H1 (cell line): ENCODE measurements at regions not wholly inside any gene's neighbourhood (a gene's known extent, or its start where the extent isn't known, plus 50 kb on each side); places are given as distances from the start of the nearest gene placed in this dataset.

Experiments
- CTCF ChIA-PET: fragments of 300-600 bp; sonication (Branson Sonifier 250); formaldehyde crosslinking; loops from one replicate; lab custom pipeline; 2021; ENCODE audit not compliant: partially characterized antibody; lab: Charles Lee
- POLR2A ChIA-PET: fragments of 300-600 bp; sonication (Branson Sonifier 250); formaldehyde crosslinking; loops from one replicate; lab custom pipeline; 2021; ENCODE audit warnings: inconsistent platforms; ENCODE audit not compliant: partially characterized antibody; lab: Charles Lee
- DNase-seq, 2 experiments: peaks; one replicate each; pipeline versions ENCODE4 v3.0.0 to v3.0.0-alpha.2; 2010 to 2022; ENCODE audit warnings: low spot score in 2 of 2, low read depth in 1 of 2, mixed read lengths in 1 of 2
- FAIRE-seq: peaks from 2 replicates; lab custom pipeline; 2011; peaks lifted over from hg19 to GRCh38; lab: Jason Lieb, UNC
- H2AFZ ChIP-seq: 2 replicates; pipeline ENCODE4 v1.8.1; 2012; ENCODE audit warnings: low read length, inconsistent platforms
- H2AK5ac ChIP-seq: 2 replicates; pipeline ENCODE4 v1.6.1; 2013; ENCODE audit warnings: low read depth, low read length
- H2BK120ac ChIP-seq: replicated peaks from 2 replicates; pipeline ENCODE3; 2013; ENCODE audit warnings: low read depth, low read length, inconsistent platforms
- H2BK12ac ChIP-seq: 2 replicates; pipeline ENCODE4 v1.6.1; 2013; ENCODE audit warnings: low read depth, low read length
- H2BK15ac ChIP-seq: 2 replicates; pipeline ENCODE4 v1.6.1; 2013; ENCODE audit warnings: low read length
- H2BK20ac ChIP-seq: 2 replicates; pipeline ENCODE4 v1.6.1; 2013; ENCODE audit warnings: low read length
- H2BK5ac ChIP-seq: 2 replicates; pipeline ENCODE4 v1.6.1; 2013; ENCODE audit warnings: low read depth, low read length
- H3K14ac ChIP-seq: 2 replicates; pipeline ENCODE4 v1.6.1; 2013; ENCODE audit warnings: inconsistent platforms; ENCODE audit not compliant: insufficient read length
- H3K18ac ChIP-seq: 2 replicates; pipeline ENCODE4 v1.6.1; 2013; ENCODE audit warnings: low read length; ENCODE audit errors: extremely low read depth
- H3K23ac ChIP-seq: 2 replicates; pipeline ENCODE4 v1.6.1; 2013; ENCODE audit warnings: inconsistent platforms; ENCODE audit not compliant: insufficient read length
- H3K23me2 ChIP-seq: 2 replicates; pipeline ENCODE4 v1.6.1; 2013; ENCODE audit warnings: low read depth, low read length
- H3K27ac ChIP-seq: 2 replicates; pipeline ENCODE4 v1.6.1; 2011; ENCODE audit warnings: low read depth, low read length, inconsistent platforms
- H3K27me3 ChIP-seq, 4 experiments: replicated peaks in 1 of 4; 1 replicate in 1 of 4; 2 replicates in 3 of 4; pipeline versions ENCODE4 v1.6.1 to v1.8.1; 2011 to 2013; ENCODE audit warnings: low read length in 3 of 4, mild to moderate bottlenecking in 3 of 4, inconsistent platforms in 2 of 4, mixed read lengths in 2 of 4, moderate library complexity in 1 of 4; ENCODE audit not compliant: control insufficient read depth in 3 of 4, insufficient read depth in 3 of 4; ENCODE audit errors: extremely low read depth in 1 of 4
- H3K36me3 ChIP-seq, 4 experiments: 2 replicates each; pipeline versions ENCODE4 v1.6.1 to v1.8.1; 2011 to 2013; ENCODE audit warnings: mild to moderate bottlenecking in 4 of 4, low read length in 3 of 4, moderate library complexity in 2 of 4, control low read depth in 1 of 4, inconsistent platforms in 1 of 4; ENCODE audit not compliant: insufficient read depth in 4 of 4, control insufficient read depth in 2 of 4
- H3K4ac ChIP-seq: replicated peaks from 2 replicates; pipeline ENCODE3; 2013; ENCODE audit warnings: low read length, low read depth, mixed read lengths, inconsistent platforms; ENCODE audit not compliant: insufficient read length
- H3K4me1 ChIP-seq, 4 experiments: replicated peaks in 1 of 4; 1 replicate in 1 of 4; 2 replicates in 3 of 4; pipeline versions ENCODE4 v1.6.1 to v1.8.1; 2011 to 2013; ENCODE audit warnings: low read length in 3 of 4, inconsistent platforms in 2 of 4, mixed read lengths in 1 of 4; ENCODE audit not compliant: insufficient read depth in 4 of 4, control insufficient read depth in 3 of 4
- H3K4me2 ChIP-seq, 2 experiments: 2 replicates each; pipeline versions ENCODE4 v1.6.1 to v1.8.1; 2011 to 2013; ENCODE audit warnings: low read depth in 2 of 2, low read length in 2 of 2, control low read depth in 1 of 2, inconsistent platforms in 1 of 2, mild to moderate bottlenecking in 1 of 2; ENCODE audit not compliant: insufficient read depth in 1 of 2
- H3K4me3 ChIP-seq, 4 experiments: fragments of 200-600, 300-600 bp in 1 of 4; sonication (generic), shearing (Covaris generic), sonication (Bioruptor Twin) in 1 of 4; 2 replicates each; pipeline versions ENCODE4 v1.5.1 to v1.8.1; 2011 to 2016; ENCODE audit warnings: low read length in 4 of 4, low read depth in 3 of 4, control low read depth in 2 of 4, inconsistent platforms in 2 of 4, mild to moderate bottlenecking in 2 of 4, mixed read lengths in 1 of 4, moderate library complexity in 1 of 4; ENCODE audit not compliant: insufficient read depth in 2 of 4; ENCODE audit errors: extremely low read depth in 1 of 4
- H3K56ac ChIP-seq: replicated peaks from 2 replicates; pipeline ENCODE3; 2013; ENCODE audit warnings: low read depth, mild to moderate bottlenecking, mixed read lengths, low read length, inconsistent platforms; ENCODE audit not compliant: insufficient read length
- H3K79me1 ChIP-seq: 2 replicates; pipeline ENCODE4 v1.6.1; 2013; ENCODE audit warnings: low read depth, low read length, control low read depth
- H3K79me2 ChIP-seq, 2 experiments: 2 replicates each; pipeline versions ENCODE4 v1.6.1 to v1.8.1; 2012 to 2013; ENCODE audit warnings: low read length in 2 of 2, mild to moderate bottlenecking in 2 of 2, inconsistent platforms in 1 of 2; ENCODE audit not compliant: insufficient read depth in 2 of 2, control insufficient read depth in 1 of 2
- H3K9ac ChIP-seq, 4 experiments: replicated peaks in 1 of 4; 1 replicate in 1 of 4; 2 replicates in 3 of 4; pipeline versions ENCODE4 v1.6.1 to v1.8.1; 2011 to 2013; ENCODE audit warnings: low read depth in 3 of 4, low read length in 3 of 4, control low read depth in 2 of 4, mild to moderate bottlenecking in 2 of 4, moderate library complexity in 2 of 4, inconsistent platforms in 1 of 4; ENCODE audit errors: extremely low read depth in 1 of 4
- H3K9me3 ChIP-seq, 2 experiments: 2 replicates each; pipeline versions ENCODE4 v1.6.1 to v1.8.1; 2012 to 2013; ENCODE audit warnings: mild to moderate bottlenecking in 2 of 2, moderate library complexity in 2 of 2, control low read depth in 1 of 2, inconsistent platforms in 1 of 2, low read depth in 1 of 2, low read length in 1 of 2, mixed read lengths in 1 of 2; ENCODE audit not compliant: insufficient read depth in 2 of 2
- H4K20me1 ChIP-seq, 2 experiments: replicated peaks in 1 of 2; 2 replicates each; pipeline versions ENCODE3 to v1.8.1; 2011 to 2013; ENCODE audit warnings: inconsistent platforms in 2 of 2, low read length in 2 of 2, mild to moderate bottlenecking in 1 of 2; ENCODE audit not compliant: insufficient read depth in 2 of 2, control insufficient read depth in 1 of 2
- H4K5ac ChIP-seq: 2 replicates; pipeline ENCODE4 v1.6.1; 2013; ENCODE audit warnings: low read length, low read depth, mixed read lengths, inconsistent platforms; ENCODE audit not compliant: insufficient read length
- H4K8ac ChIP-seq: 2 replicates; pipeline ENCODE4 v1.8.0; 2013; ENCODE audit warnings: mild to moderate bottlenecking, moderate library complexity, low read length, inconsistent platforms; ENCODE audit not compliant: insufficient read depth; ENCODE audit errors: extremely low read depth
- H4K91ac ChIP-seq: replicated peaks from 2 replicates; pipeline ENCODE3; 2013; ENCODE audit warnings: low read length, mixed read lengths, inconsistent platforms; ENCODE audit not compliant: insufficient read length
- CEBPB ChIP-seq: IDR thresholded peaks from 2 replicates; pipeline ENCODE4 v1.6.1; 2012; ENCODE audit warnings: low read depth, low read length
- GTF2F1 ChIP-seq: IDR thresholded peaks from 2 replicates; pipeline ENCODE4 v1.6.1; 2012; ENCODE audit warnings: low read depth, low read length, improper control_type of control experiment, borderline replicate concordance
- TAF7 ChIP-seq: optimal IDR thresholded peaks from 2 replicates; pipeline ENCODE3; 2011; ENCODE audit warnings: low read depth, mild to moderate bottlenecking, inconsistent platforms, low read length, moderate library complexity, borderline replicate concordance
- TBP ChIP-seq: IDR thresholded peaks from 2 replicates; pipeline ENCODE4 v1.6.1; 2011; ENCODE audit warnings: low read depth, low read length, improper control_type of control experiment
- WGBS, 2 experiments: shearing (Covaris generic) in 1 of 2; methylation state at CpG; one replicate each; pipeline versions ENCODE4 v1.1.6 to v1.1.7; 2013 to 2015; ENCODE audit warnings: low lambda C conversion rate in 2 of 2, mixed read lengths in 2 of 2, inconsistent platforms in 1 of 2, low coverage in 1 of 2, missing lambda C conversion rate in 1 of 2; ENCODE audit not compliant: insufficient replicate concordance in 2 of 2, insufficient coverage in 1 of 2, insufficient read length in 1 of 2; ENCODE audit errors: extremely low coverage in 1 of 2, missing lambda C conversion rate in 1 of 2; 5-methylcytosine and 5-hydroxymethylcytosine counted together

DNA sequence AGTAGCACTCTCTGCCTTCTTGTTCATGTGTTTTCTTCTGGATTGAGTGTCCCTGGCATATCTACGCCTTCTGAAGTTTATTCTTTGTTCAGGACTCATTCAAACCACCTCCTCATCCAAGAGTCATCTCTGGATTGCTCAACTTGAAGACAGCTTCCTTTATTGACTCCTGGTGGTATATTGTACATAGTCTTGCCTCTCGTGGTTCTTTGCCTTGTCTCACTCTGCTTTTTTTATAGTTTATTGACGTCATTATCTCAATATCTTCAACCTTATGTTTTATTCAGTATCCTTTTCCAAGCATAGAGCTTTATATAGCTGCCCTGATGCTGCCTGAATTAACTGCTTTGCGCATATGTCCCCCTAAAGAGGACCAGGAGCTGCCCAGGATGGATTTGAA, 161.7 kb downstream of the INSIG2 start:
- Histone ChIP-seq H2BK15ac (no peak overlapping the region), H2BK120ac (no peak overlapping the region), H3K9me3 (no peaks in the 10 kb centered on the region), H3K14ac (no peak overlapping the region), H3K27me3 (no peaks in the 10 kb centered on the region; a peak in 2 of 7 replicates), H3K23me2 (no peaks in the 10 kb centered on the region; the same call in 1 of the 2 replicates), H3K4ac (no peak overlapping the region), H3K9ac (no peak overlapping the region), H2BK20ac (no peak overlapping the region), H3K18ac (no peak overlapping the region), H3K56ac (no peak overlapping the region), H3K36me3 (no peaks in the 10 kb centered on the region), H2BK5ac (no peak overlapping the region), H4K20me1 (no peaks in the 10 kb centered on the region), H2AK5ac (no peak overlapping the region), H2AFZ (no peak overlapping the region), H3K79me2 (no peaks in the 10 kb centered on the region), H3K27ac (no peak overlapping the region), H3K23ac (no peak overlapping the region), H3K4me3 (no peak overlapping the region), H3K79me1 (no peaks in the 10 kb centered on the region), H2BK12ac (no peak overlapping the region), H4K5ac (no peak overlapping the region), H3K4me2 (no peak overlapping the region), H4K8ac (no peak overlapping the region), H3K4me1 (peaks cover 0 to 3% (median 0%) of the 10 kb centered on the region in 4 experiments; a peak in 2 of 7 replicates), H4K91ac (no peak overlapping the region)
- DNase-seq: no peak
- ChIA-PET POLR2A (no interaction called here), CTCF (interaction anchor here (1.1 to 2.7 kb wide), 3 partner anchors 9 to 20 kb away, joined by 3 to 13 read pairs (median 3); no protein-coding TSS in a partner anchor)
- no peak for FAIRE-seq
- 63% methylated on average over 4 of the region's 4 CpGs; no CpG with 5 or more reads in 1 of the 2 experiments for WGBS, 2 experiments
- TF ChIP-seq TAF7: no peak
- no peak for TF ChIP-seq TBP
- no peak for TF ChIP-seq CEBPB
- TF ChIP-seq GTF2F1: no peak
